ENCODE measurements at regions not wholly inside any gene's neighbourhood (a gene's known extent, or its start where the extent isn't known, plus 50 kb on each side); places are given as distances from the start of the nearest gene placed in this dataset.

GRCh38 chrX:150312931-150313330 lies 50.2 kb upstream of the MAMLD1 start:
- H3K4me3 Mint-ChIP-seq, result no peak overlapping the region
- DNase-seq, result no peak
- peaks cover 3 to 12% (median 4%) of the 10 kb centered on the region in 3 donors for H3K27me3 Mint-ChIP-seq (ENCODE audit: low read depth in 3 of 3)
- H3K4me1 Mint-ChIP-seq, result peaks cover 0 to 2% of the 10 kb centered on the region in 2 donors
- no peaks in the 10 kb centered on the region for H3K36me3 Mint-ChIP-seq
- peaks cover 0 to 1% (median 0%) of the 10 kb centered on the region in 6 donors for H3K9me3 Mint-ChIP-seq
- H3K27ac Mint-ChIP-seq, result no peak overlapping the region

All from immature natural killer cell (primary cell).